ENCODE measurements at regions not wholly inside any gene's neighbourhood (a gene's known extent, or its start where the extent isn't known, plus 50 kb on each side); places are given as distances from the start of the nearest gene placed in this dataset.
"Not testable (repeated sequence)": the region's sequence is repeated elsewhere in the genome, so short reads cannot be mapped to it uniquely, and the experiment has no call there.

DNA sequence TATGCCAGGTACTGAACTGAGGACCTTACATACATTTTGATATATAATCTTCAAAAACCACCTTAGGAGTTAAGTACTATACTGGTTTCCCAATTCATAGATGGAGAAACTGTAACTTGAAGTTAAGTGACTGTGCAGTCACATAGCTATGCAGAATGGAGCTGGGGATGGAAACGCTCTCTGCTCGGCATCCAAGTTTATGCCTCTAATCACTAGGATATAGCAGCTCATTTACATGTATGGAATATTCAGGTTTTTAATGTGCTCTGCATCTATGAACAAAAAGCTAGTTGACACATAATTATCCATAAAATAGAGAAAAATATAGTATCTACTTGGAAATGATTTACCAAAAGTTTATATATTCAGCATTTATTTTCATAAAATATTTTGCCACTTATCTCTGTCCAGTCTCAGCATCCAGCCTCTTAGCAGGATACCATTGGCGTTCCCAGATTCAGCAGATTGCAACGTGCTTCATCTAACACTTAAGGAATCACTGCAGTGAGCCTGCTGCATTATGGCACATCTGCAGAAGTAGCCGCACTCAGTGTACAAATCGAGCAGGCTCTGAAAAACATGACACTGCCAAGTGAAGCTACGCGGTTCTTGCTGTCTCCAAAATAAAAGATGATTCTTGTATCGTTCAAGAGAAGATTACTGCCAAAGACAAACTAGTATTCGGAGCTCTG lies 70.4 kb downstream of the MRPL57 start:
- no peak overlapping the region for H3K4me3 ChIP-seq (ENCODE audit: low read depth, low read length)
- TF ChIP-seq, protein P1, sequence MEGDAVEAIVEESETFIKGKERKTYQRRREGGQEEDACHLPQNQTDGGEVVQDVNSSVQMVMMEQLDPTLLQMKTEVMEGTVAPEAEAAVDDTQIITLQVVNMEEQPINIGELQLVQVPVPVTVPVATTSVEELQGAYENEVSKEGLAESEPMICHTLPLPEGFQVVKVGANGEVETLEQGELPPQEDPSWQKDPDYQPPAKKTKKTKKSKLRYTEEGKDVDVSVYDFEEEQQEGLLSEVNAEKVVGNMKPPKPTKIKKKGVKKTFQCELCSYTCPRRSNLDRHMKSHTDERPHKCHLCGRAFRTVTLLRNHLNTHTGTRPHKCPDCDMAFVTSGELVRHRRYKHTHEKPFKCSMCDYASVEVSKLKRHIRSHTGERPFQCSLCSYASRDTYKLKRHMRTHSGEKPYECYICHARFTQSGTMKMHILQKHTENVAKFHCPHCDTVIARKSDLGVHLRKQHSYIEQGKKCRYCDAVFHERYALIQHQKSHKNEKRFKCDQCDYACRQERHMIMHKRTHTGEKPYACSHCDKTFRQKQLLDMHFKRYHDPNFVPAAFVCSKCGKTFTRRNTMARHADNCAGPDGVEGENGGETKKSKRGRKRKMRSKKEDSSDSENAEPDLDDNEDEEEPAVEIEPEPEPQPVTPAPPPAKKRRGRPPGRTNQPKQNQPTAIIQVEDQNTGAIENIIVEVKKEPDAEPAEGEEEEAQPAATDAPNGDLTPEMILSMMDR (IDR thresholded peaks at IDR 0.05; ENCODE audit: low read depth, low read length), result no peak

DNA sequence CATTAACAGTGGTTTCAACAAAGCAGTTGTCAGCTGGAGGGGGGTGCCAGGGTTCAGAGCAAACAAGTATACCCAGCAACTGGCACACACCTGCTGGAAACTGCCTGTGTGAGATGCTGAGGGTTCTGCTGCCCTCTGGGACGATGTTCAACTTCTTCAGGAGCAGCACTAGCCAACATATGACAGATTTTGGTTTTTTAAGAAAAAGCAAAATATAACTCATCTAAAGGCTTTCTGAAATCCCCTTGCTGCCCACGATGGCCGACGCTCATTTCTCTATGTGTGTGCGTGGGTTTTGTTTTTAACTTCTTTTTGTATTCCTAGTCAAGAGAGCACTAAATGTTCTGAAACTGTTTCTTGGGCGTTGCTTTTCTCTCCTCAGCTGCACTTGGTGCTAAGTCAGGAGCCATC lies 79.9 kb downstream of the MRPL57 start:
- TF ChIP-seq, protein P1 (IDR thresholded peaks at IDR 0.05; ENCODE audit: low read depth, low read length), result no peak
- H3K4me3 ChIP-seq (ENCODE audit: low read depth, low read length), result no peak overlapping the region

GRCh38 chr13:21256891-21257290 lies 80.4 kb downstream of the MRPL57 start:
- H3K4me3 ChIP-seq (ENCODE audit: low read depth, low read length), result no peak overlapping the region
- TF ChIP-seq, protein P1 (IDR thresholded peaks at IDR 0.05; ENCODE audit: low read depth, low read length), result no peak

GRCh38 chr13:21259571-21260455 lies 83.4 kb downstream of the MRPL57 start:
- TF ChIP-seq, protein P1 (IDR thresholded peaks at IDR 0.05; ENCODE audit: low read depth, low read length), result no peak
- no peak overlapping the region for H3K4me3 ChIP-seq (ENCODE audit: low read depth, low read length)

DNA sequence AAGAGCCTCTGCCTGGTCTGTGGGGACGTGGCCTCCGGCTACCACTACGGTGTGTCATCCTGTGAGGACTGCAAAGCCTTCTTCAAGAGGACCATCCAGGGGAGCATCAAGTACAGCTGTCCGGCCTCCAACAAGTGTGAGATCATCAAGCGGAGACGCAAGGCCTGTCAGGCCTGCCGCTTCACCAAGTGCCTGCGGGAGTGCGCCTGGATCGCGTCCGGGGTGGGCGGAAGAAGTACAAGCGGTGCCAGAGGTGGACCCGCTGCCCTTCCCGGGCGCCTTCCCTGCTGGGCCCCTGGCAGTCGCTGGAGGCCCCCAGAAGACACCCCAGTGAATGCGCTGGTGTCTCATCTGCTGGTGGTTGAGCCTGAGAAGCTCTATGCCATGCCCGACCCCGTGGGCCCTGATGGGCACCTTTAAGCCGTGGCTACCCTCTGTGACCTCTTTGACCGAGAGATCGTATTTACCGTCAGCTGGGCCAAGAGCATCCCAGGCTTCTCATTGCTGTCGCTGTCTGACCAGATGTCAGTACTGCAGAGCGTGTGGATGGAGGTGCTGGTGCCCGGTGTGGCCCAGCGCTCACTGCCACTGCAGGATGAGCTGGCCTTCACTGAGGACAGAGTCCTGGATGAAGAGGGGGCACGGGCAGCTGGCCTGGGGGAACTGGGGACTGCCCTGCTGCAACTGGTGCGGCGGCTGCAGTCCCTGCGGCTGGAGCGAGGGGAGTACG lies 84.3 kb downstream of the MRPL57 start:
- H3K4me3 ChIP-seq (ENCODE audit: low read depth, low read length), result not testable (repeated sequence)

DNA sequence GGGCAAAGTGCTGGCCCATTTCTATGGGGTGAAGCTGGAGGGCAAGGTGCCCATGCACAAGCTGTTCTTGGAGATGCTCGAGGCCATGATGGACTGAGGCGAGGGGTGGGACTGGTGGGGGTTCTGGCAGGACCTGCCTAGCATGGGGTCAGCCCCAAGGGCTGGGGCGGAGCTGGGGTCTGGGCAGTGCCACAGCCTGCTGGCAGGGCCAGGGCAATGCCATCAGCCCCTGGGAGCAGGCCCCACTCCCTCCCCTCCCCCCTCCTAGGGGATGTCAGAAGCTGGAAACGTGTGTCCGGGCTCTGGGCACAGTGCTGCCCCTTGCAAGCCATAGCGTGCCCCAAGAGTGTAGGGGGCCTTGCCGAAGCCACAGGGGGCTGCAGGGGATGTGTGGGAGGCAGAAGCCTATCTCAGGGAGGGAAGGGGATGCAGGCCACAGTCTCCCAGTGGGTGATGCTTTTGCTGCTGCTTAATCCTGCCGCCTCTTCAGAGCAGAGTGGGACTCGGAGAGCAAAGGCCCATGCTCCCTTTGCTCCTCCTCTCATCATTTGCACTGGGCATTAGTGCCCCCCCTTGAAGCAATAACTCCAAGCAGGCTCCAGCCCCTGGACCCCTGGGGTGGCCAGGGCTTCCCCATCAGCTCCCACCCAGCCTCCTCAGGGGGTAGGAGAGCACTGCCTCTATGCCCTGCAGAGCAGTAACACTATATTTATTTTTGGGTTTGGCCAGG lies 85.2 kb downstream of the MRPL57 start:
- not testable (repeated sequence) for H3K4me3 ChIP-seq (ENCODE audit: low read depth, low read length)

DNA sequence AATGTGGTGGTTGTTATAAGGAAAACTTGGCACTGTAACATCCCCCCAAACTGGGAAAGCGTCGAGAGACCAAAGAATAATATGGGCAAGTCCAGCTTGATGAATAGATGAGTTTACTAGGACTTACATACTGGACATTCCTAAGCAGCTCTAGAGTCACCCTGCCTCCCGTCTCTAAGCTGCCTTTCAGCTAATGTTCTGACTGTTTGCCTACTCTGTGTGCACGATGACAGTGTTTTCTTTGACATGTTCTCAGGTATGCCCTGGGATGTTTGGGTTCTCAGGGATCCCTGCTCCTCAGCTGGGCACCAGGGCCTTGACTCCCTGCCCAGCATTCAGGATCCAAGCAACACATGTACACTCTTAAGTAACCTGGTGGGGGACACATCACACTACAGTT lies 87.5 kb downstream of the MRPL57 start:
- H3K4me3 ChIP-seq (ENCODE audit: low read depth, low read length), result not testable (repeated sequence)

DNA sequence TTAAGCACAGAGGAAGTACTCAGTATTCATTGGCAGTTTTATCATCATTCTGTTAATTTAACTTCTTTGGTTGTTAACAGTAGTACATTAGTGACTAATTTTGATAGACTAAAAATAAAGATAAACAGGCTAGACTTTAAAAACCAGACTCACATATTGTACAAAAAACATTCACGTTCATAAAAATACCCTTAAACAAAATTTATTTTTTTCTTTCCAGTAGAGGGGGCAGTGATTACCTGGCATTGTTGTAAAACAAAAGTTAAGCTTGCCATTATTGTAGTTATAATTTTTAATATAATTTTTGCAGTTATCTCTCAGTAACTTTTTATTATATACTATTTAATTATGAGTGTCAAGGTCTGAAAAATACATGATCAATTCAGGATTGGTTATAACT lies 92.0 kb downstream of the MRPL57 start:
- H3K4me3 ChIP-seq (ENCODE audit: low read depth, low read length), result not testable (repeated sequence)

DNA sequence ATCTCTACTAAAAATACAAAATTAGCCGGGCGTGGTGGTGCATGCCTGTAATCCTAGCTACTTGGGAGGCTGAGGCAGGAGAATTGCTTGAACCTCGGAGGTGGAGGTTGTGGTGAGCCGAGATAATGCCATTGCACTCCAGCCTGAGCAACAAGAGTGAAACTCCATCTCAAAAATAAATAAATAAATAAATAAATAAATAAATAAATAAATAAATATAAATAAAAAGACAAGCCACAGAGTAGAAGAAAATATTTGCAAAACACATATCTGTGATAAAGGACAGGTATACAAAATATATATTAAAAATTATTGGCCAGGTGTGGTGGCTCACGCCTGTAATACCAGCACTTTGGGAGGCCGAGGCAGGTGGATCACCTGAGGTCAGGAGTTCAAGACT lies 96.0 kb downstream of the MRPL57 start:
- H3K4me3 ChIP-seq (ENCODE audit: low read depth, low read length), result not testable (repeated sequence)

- not testable (repeated sequence) for H3K4me3 ChIP-seq (ENCODE audit: low read depth, low read length)
Measured at GRCh38 chr13:21274457-21274856, 98.0 kb downstream of the MRPL57 start.

Measured in WI38 (cell line).